ENCODE measurements at regions not wholly inside any gene's neighbourhood (a gene's known extent, or its start where the extent isn't known, plus 50 kb on each side); places are given as distances from the start of the nearest gene placed in this dataset.
"Not testable (repeated sequence)": the region's sequence is repeated elsewhere in the genome, so short reads cannot be mapped to it uniquely, and the experiment has no call there.

DNA sequence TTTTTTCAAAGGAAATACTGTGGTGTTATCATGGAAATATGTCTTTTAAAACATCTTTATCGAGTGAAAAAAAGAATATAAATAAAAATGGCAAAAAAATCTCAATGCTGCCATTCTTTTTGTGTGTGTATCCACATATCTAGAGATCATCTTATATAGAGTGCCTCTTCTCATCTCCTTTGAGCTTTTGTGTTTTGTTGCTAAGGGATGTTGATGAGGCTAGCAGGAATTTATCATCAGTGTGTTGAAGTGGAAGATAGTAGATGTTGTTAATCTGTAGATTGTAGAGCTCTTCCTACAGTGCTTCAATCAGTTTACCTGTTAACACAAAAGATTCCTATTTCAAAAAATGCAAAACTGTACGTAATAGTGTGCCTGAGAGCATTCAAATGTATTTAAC is 1738.0 kb upstream of the SEL1L start:
- DNase-seq: no peak

DNA sequence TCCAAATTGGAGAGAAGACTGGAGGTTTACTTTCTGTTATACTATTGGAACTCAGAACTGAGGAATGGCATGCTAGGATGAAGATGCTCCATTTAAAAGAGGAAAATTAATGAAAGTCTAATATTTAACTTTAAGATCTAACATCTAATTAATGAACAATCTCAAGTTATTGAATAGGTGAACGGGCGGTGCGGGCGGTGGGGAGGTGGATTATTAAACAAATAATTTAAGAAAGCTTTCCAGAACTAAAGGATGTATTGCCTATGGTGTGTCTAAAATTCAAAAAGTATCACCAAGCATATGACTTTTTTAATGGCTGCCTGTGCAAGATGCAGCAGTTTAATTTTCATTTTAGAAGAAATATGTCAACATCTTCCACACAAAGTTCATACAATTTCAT is 1747.1 kb upstream of the SEL1L start:
- DNase-seq: no peak

DNA sequence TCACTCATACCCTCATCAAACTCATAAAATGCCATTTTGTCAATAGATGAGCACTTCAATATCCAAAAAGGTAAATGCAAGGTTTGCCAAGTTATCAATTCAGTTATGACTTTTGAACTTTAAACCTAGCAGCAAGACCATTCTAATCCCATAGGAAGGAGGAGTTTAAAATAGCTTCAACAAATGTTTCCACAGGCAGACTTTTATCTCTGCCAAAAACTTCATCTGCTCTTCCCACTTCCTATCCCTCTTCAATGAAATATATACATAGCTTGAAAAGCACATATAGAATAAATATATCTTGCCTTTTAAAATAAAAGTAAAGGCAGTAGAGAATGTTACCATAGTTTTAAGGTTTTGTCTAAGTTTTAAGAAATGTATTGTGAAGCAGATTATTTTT is 1749.1 kb upstream of the SEL1L start:
- DNase-seq: no peak

DNA sequence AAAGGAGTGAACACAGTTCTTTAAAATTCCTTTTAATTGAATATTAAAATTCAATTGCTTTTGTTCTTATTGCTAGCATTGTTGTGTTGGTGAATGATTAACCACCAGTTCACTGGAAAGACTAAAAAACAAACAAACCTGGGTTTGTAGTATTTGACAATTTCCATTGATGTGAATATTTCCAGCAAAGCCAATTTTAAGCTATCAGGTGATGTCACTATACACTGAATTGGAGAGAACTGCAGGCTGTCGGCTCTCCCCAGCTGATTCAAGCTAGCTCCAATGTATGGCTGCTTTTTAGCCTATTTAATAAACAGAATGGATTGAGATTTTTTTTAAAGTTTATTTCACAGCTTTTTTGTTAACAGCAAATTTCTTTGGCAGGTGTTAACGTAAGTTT is 1753.6 kb upstream of the SEL1L start:
- DNase-seq: no peak

DNA sequence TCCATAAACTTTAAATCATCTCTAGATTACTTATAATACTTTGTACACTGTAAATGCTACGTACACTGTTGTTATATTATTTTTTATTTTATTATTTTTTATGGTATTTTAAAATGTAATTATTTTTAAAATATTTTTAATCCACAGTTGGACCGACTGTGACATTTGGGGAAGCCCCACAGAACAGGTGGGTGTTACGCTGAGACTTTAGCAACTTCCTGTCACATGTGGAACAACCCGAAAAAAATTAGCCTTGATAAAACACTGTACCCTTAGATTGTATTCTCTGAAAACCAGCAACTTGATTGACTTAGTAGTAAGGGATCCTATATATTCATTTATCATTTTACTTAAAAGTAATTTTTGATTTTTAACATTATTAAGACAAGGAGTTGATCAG is 1755.7 kb upstream of the SEL1L start:
- no peak for DNase-seq

DNA sequence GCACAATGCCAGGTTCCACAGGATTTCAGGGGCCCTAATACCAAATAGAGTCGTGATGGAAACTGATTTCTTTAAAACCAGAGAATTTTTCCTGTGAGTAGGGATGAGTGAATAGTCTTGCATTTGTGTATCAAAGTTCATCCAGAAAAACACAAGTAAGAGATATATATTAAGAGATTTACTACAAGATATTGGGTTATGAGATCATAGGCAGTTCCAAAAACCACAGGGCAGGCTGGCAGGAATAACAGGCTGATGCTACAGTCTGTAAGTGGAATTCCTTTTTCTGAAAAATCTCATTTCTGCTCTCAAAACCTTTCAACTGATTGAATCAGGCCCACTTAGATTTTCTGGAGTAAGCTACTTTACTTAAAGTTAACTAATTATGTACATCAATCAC is 1756.2 kb upstream of the SEL1L start:
- DNase-seq: no peak

DNA sequence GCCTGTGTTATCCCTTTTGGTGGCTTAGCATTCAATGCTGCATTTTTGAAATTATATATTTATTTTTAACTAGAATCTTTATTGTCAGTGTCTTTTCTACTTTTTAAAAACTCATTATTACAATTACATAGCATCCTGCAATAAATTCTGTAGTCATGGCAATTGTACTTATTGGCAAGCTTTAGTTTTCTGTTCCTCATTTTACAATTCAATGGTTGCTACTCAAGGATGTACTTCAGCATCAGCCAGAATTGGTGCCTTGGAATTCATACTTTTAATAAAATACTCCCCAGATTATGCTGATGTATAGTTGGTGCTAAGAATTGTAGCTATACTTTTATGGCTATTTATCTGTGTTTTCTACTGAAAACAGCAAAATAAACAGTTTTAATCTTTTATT is 1756.8 kb upstream of the SEL1L start:
- no peak for DNase-seq

DNA sequence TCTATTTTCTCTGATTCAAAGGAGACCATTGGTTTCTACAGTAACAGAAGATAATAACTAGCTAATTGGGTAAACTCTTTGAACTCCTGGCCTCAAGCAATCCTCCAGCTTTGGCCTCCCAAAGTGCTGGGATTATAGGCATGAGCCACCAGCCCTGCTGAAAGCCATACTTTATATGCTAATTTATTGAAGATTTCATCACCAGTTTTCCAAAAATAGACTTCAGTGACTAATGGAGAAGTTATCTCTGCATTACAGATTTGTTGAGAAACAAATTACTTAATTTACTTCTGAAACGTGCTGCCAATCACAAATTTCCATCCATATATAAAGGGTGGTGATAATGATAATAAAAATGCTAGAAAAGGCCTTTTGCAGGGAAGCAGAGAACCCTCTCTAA is 1758.1 kb upstream of the SEL1L start:
- DNase-seq: no peak

DNA sequence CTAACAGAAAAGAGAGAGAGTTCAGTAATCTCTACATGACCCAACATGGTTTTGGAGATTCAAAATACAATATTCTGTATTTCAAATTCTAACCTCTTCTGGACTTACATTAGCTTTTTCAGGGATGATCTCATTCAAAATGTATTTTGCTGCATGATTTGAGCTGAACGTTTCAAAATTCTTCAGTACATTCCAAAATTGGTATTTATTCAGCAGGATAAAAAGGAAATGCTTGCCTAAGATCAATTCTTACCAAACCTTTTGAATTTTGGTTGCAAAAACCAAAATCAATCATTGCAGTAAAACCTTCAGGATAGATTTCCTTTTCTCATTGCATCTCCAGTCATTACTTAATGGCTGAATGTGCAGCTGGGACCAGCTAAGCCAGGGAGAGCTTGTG is 1761.3 kb upstream of the SEL1L start:
- DNase-seq: no peak

DNA sequence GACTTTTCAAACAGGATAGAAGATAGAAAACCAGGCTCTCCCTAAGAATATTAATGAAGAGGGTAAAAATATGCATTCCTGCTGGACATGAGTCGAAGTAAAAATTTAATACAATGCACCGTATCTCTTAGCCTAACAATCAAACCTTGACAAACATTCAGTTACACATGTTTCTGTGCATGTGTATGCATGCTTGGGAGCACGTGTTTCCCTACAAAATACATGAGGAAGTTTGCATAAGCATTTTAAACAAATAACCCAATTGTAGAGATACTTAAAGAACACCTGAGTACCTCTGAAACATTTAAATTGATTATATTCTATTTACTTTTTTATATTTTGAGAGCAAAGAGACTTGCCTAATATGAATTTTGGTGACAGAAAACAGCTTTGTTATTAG is 1763.7 kb upstream of the SEL1L start:
- no peak for DNase-seq

DNA sequence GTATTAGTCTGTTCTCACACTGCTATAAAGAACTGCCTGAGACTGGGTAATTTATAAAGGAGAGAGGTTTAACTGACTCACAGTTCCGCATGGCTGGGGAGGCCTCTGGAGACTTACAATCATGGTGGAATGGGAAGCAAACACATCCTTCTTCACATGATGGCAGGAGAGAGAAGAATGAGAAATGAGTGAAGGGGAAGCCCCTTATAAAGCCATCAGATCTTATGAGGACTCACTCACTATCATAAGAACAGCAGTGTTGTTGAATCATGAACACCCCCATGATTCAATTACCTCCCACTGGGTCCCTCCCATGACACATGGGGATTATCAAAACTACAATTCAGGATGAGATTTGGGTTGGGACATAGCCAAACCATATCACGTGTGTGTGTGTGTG is 1764.4 kb upstream of the SEL1L start:
- not testable (repeated sequence) for DNase-seq

DNA sequence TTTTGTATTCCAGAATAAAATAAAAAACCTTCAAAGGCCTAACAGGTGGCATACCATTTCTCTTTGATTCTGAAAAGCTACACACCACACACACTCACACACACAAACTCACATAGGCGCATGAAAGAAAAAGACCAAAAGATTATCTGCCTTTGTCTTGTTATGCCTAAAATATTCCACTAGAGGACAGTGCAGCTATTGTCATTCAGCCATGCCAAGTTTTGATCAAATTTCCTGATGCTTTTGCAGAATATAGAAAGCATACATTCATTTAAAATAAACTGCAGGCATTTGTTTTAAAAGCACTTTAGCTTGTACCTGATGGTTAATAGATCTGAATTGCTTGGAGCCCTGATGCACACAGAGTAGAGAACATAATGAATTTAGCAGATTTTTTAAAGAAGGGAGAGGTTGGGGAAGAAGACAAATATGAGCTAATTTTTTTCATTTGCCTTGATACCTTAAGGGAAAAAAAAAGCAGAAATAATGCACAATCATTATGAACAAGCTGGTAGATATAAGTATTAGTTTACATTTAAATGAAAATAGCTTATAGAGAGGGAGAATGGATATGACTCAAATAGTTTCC is 1766.9 kb upstream of the SEL1L start:
- DNase-seq: no peak

DNA sequence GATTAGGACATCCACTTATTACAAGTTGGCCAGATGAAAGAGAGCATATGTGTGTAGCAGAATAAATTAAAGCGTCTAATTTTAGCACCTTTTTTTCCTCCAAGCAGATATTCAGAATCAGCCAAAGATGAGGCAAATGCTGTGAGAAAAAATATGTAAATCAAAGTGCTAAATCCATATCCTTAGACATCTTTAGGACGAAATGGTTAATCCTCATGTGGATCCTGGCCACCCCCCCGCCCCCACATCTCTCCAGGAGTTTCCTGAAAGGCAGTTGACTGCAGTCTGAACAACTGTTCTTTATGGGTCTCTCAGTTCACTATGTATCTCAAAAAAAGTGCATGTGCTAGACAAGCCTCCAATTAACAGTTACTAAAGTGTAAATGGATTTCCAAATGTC is 1768.1 kb upstream of the SEL1L start:
- no peak for DNase-seq

DNA sequence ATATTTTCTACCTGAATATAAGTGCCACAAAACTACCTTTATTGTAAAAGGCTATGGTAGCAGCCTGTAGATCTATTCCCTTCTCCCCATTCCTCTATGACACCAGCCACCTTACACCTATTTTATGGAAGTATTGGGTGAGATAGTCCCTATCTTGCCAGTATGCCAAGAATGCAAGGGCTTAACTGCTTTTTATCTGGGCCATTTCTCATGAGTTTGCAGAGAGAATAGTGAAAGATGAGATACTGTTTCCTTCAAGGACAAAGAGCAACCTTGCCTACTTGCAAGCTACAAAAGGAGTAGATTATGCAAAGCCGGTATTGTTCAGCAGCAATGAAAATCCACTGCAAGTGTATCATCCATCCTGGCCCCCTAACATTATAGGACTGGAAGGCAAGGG is 1775.6 kb upstream of the SEL1L start:
- DNase-seq: no peak

DNA sequence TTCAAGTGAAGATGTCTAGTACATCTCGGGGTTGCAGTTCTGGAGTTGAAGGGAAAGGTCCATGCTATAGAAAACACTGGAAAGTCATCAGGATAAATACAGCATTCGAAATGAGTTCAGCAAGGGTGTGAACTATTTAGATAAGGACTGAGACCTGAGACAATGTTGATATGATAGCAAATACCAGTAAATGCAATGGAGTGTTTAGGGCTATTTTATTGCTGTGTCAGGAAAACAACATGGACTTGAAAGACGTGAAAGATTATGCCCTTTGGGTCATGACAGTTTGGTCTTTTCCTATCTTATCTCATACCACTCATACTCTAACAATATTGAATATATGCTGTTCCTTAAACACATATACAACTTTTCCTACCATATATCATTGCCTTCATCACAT is 1776.2 kb upstream of the SEL1L start:
- no peak for DNase-seq

DNA sequence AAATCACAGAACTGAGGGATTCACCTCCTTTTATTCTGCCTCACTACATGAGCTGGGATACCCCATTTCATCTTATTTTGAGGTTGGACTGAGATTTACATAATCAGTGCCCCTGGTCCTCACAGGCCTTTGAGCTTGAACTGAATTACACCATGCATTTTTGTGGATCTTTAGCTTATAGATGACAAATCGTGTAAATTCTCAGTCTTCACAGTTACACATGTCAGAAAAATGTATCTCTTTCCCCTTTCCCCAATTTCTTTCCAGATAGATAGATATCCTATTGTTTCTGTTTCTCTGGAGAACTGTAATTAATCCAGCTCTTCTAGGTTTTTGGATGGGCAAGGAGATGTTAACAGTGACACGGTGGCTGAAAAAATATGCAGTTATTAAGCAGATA is 1778.9 kb upstream of the SEL1L start:
- no peak for DNase-seq

DNA sequence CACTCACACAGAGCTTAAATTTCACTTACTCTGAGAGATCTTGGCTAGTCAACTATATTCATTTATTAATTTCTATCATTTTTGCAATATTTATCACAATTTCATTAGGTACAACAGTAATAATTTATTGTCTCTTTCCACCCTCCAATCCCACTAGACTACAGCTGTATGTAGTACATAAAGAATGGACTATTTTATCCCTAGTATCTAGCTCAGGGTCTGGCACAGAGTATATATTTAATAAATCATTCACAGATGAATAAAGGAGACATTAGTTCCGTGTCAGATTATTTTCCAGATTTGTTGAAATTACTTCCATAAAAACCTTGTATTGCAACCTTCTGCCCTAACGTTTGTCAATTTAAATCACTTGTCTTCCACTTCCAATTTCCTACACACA is 1781.1 kb upstream of the SEL1L start:
- DNase-seq: no peak

DNA sequence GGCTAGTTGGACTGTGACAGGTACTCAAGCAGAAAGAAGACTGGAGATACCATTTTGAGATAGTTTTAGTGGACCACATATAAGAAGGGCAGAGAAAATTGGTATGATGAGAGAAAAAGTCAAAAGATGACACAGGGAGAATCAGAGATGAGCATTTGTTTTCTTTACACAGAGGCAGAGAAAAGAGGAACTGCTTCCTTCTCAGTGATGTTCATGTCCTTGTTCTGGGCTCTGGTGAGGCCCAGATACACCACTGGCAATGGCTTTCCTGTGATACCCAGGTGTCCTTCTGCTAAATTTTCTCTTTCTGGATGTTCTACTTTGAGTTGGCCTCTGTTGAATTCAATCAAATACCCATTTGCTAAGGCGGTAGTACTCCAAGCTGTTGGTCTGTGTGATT is 1782.7 kb upstream of the SEL1L start:
- DNase-seq: no peak

DNA sequence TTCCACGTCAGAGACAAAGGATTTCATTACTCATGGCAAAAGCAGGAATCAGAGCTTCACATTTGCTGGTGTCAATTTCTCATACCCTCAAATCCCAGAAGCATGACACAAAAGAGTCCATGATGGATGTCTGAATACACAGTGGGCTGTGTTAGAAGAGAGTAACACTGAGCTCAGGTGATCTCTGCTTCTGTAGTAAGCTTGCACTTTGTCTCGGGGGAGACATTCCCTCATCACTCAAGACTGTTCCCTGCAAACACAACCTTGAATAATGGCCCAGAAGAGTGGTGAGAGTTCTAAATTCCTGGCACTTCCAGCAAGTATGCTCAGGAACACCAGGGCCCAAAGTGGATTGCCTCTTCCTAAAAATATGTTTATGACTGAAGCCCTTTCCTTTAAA is 1787.2 kb upstream of the SEL1L start:
- DNase-seq: no peak

DNA sequence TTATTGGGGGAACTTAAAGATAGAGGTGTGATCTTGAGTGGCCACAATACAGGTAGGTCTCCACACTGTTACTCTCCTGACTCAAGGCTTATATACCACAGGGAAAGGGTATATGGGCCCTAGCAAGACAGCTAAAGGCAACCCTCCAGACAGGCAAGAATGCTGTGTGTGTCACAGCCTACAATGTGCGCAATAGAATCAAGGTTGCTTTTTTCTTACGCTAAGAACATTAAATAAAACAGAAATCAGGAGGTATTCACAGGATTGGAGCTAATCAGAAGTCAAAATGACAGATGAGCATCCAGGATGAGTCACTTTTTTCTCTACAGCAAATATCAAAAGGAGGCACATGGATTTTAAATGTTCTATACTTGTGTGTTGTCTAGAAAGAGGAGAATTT is 1797.9 kb upstream of the SEL1L start:
- no peak for DNase-seq

DNA sequence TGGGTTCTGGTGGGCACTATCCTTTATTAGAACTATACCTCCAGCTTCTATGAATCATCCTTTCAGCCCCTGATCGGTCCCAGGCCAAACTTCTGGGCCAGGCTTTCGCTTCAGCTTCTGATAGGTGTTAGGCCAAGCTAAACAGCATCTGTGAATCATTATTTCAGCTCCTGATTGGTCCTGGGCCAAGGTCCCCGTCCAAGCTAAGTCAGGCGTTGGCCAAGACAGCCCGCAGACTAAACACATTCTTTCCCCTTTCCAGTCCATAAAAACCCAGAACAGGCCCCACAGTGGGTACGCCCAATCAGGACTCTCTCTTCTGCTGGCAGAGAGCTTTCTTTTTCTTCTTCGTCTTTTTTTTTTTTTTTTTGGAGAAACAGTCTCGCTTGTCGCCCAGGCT is 1808.9 kb upstream of the SEL1L start:
- DNase-seq: no peak

DNA sequence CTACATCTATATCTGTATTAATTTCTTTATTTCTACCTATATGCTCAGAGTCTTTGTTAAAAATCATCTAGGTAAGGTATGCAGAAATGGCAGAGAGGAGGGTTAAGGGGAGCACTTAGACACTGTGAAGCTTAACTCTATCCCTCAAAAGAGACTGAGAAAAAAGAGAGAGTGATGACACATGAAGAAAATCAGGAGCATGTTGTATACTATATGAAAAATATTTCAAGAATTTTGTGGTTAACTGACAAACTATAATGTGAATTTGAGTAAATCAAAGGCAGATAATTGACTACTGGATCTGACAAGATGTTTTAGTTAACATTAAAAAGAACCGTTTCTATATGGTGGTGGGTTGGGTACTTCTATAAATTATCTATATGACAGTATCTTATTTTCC is 1814.2 kb upstream of the SEL1L start:
- DNase-seq: no peak

DNA sequence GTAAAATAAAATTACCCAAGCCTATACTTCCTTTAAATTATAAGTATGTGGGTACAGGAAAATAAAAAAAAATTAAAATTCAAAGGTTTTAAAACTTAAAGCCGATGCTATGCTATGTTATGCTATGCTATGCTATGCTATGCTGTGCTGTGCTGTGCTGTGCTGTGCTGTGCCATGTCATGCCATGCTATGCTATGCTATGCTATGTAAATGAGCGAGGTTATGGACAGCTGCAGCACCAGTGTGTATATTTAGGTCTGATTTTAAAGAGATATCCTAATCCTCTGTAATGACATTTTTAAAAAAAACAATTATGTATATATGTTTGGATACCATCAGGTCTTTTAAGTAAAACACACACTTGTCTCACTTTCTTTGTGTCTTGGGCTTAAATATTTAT is 1822.0 kb upstream of the SEL1L start:
- no peak for DNase-seq

DNA sequence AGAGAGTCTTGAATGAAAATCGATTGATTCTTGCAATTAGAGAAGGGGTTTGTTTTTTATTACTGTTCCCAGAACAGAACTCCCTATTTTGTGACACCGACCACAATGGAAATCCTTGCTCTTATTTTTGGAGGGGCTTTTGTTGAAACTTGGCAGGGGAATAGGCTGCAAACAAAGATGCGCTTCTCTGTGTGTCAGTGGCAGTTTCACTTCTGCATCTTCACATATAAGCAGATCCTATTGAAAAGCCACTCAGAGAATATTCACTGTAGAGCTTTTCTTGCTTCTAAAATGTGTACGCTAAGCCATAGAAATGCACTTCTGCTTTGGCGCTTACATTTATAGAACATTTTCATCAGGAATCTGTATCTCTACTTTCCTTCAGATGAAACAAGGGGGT is 1822.4 kb upstream of the SEL1L start:
- no peak for DNase-seq

DNA sequence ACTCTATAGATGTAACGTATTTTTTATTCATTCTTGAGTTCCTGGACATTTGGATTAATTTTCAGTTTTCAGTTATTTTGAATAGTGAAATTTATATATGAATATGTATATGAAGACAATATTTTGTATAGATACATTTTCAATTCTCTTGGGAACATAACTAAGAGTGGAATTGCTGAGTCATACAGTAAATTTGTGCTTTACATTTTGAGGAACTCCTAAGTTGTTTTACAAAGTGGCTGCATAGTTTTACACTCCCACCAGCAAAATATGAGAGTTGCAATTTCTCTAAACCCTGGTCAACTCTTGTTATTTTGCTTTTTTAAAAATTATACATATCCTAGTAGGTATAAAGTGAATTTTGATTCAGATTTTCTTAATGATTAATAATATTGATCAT is 1838.6 kb upstream of the SEL1L start:
- no peak for DNase-seq

DNA sequence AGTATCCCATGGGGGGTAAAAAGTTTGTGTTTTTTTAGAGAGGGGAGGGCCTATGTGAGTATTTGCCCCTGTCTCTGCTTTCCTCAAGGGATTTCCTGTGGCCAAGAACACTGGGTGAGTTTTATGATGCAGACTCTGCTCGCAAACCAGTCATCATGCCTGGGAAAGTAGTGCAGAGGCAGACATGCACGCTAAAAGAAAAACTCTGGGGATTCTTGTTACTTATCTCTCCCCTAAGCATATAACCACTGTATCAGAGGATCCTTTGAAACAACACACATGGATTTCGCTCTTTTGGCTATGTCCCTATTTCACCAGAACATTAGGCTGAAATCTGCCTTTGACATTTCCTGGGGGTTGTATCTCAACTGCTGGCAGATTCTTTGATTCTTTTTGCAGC is 1845.8 kb upstream of the SEL1L start:
- no peak for DNase-seq

All from NCI-H774 (cell line).